ENCODE measurements at regions not wholly inside any gene's neighbourhood (a gene's known extent, or its start where the extent isn't known, plus 50 kb on each side); places are given as distances from the start of the nearest gene placed in this dataset.
"Not testable (repeated sequence)": the region's sequence is repeated elsewhere in the genome, so short reads cannot be mapped to it uniquely, and the experiment has no call there.

DNA sequence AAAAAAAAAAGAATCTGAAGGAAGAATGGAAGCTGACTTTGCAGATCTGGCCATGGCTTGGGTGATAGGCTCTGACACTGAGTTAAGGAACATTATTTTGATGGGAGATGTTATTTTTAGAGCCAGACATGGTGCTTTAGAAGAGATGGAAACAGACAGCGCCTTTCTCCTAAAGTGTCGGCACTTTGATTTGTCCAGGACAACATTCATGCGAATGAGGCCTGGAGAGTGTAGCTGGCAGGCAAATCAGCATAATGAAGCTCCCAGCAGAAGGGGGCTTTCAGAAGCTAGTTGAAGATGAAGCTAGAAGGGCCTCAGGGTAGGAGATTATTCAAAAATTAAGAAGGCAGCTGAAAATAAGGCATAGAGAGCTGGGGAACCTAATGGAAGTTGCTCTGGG lies 397.7 kb downstream of the RWDD3 start:
- DNase-seq = no peak

- DNase-seq = no peak
Observed at GRCh38 chr1:95635811-95636210, 401.8 kb downstream of the RWDD3 start.

DNA sequence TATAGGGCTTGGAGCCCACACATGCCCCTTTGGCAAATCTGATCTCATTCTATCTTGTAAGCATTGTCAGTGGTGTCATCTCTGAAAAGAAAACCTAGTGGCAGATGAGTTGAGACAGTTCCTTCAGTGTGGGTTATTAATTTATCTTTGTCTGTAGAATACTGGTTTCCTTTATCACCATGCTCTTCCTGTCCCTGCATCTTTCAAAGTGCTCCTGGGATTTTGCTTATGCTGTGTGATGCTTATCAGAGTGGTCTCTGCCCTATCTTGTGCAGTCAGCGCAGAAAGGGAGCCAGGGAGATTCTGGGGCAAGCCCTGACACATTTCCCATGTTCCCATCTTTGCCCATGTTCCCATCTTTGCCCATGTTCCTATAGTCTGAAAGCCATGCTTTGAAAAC lies 402.9 kb downstream of the RWDD3 start:
- DNase-seq = no peak

- no peak for DNase-seq
Observed at GRCh38 chr1:95640746-95641145, 406.7 kb downstream of the RWDD3 start.

DNA sequence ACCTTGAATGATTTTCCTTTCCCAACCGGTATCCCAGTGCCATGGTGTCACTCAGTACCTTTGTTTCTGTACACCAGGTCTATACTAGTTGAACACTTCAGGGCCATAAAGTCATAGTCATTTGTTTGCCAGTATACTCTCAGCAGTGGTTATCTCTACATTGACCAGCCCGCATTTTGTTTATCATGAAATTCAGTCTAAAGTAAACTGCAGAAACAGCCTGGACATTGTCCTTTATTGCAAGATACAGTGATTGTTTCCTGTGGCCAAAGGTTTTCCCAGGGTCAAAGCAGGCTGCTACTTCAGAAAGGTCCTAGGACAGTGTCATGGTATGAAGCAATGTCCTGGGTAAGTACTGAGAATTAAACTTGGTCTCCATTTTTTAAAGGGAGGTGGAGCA lies 407.4 kb downstream of the RWDD3 start:
- no peak for DNase-seq

DNA sequence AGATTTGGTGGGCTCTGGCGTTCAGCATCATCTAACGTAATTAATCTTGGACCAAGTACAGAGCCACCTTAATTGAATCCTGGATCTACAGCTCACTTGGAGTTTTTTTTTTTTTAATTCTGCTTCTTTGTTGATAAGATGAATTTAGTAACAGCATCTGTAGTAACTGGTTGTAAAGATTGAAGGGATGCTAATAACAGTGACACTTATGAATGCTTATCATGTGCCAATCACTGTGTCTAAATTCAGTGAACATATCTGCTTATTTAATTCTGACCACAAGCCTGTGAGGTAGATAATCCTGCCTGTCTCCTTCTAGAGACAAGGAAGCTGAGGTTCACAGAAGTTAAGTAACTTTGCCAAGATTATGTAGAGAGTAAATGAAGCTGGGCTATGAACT lies 408.0 kb downstream of the RWDD3 start:
- no peak for DNase-seq

- DNase-seq = no peak
Observed at GRCh38 chr1:95643071-95643470, 409.1 kb downstream of the RWDD3 start.

DNA sequence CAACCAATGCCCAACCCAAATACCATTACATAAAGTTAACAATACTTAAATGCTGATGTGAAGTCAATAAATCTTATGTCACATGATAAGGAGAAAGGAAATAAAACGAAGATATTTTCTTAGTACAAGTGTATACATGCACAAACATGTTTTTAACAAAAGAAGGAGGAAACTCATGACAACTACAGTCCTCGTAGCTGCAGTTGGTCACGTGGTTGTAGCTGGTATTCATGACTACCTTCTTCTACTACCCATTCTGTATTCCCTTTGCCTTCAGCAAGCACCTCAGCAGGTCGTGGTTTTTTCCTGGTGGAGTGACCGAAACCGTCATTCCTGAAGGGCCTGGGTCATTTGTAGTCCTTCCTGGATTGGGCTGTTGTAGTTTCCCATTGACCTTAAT lies 411.1 kb downstream of the RWDD3 start:
- DNase-seq = not testable (repeated sequence)

DNA sequence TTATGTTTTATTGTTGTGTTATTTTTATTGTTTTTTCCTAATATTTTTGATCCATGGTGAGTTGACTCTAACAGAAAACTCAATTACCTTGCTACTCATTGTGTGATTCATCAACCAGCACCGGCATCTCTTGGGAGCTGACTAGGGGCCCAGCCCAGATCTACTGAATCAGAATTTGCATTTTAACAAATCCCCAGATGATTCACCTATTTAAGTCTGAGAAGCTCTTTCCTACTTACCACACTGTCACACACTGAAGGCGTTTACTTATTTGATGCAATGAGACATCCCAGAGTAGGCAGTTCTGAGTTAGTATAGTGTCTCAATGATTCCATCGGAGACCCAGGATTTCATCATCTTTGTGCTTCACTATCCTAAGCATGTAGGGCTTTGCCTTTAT lies 416.6 kb downstream of the RWDD3 start:
- DNase-seq = no peak

DNA sequence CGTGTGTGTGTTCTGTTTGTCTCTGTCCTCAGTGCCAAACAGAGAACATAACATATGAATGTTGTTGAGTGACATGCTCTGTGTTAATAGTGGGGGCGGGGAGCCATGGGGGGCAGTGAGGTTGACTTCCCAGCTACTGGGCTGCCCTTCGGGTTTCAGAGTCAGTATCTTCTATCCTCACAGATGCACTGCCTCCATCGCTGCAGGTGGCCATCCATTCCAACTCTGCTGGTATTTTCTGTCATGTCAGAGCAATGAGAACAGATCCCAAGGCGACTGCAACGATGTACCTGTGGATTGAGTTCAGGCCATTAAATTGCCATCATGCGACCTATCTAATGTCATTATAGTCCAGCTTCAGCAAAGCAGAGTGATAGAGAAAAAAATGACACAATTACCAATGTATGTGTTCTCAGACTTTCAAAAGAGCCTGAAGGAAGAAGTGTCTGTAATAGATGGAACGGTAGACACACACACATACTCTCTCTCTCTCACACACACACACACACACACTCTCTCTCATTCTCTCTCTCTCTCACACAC lies 418.5 kb downstream of the RWDD3 start:
- no peak for DNase-seq

DNA sequence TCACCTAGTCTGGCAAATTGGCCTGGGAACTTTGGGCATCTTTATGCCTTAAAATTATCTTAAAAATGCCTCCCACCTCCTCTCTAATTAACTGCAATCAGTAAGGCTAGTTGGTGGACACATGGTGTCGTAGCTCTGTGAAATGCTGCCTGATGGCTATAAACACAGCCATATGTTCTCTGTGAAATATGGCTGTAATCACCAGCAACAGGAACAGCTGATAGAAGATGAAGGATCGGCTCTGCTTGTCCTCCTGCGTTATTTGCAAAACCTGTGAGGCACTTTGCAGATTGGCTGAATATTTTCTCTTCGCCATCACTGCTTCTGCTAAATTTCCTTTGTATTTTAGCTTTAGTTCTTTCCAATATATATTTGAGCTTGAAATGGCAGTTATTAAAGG lies 419.6 kb downstream of the RWDD3 start:
- DNase-seq = no peak

DNA sequence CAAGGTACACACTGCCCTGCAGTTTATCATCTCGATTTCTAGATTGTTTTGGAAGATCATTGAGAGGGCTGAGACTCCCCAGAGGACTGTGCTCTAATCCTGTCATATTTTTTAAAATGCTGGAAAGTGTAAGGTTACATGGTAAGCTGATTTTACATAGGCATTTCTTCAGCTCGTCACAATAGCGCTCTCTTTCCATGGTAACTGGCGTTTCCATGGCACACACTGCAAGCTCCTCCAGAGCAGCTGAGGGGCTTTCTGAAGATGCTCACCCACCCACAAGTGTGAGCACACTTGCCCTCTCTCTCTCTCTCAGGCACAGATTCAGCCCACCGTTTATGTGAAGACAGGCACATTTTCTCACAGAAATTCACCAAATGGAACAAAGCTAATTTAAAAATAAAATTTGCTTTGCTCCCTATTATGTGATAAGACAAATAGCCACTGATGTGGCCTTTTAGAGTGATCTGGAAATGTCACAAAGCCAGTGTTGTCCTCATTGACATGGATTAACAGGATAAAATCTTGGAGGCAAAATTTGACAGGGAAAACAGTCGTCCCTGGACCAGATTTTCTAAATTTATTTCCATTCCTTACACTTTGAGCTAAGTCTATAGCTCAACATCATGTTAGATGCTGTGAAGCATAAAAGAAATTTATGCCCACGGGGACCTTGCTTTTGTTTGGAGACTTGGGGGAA lies 421.5 kb downstream of the RWDD3 start:
- no peak for DNase-seq

GRCh38 chr1:95657248-95657647 lies 423.2 kb downstream of the RWDD3 start:
- DNase-seq = no peak

- no peak for DNase-seq
Observed at GRCh38 chr1:95659166-95659565, 425.2 kb downstream of the RWDD3 start.

- DNase-seq = no peak
Observed at GRCh38 chr1:95659588-95659987, 425.6 kb downstream of the RWDD3 start.

GRCh38 chr1:95660736-95661135 lies 426.7 kb downstream of the RWDD3 start:
- DNase-seq = no peak

- not testable (repeated sequence) for DNase-seq
Observed at GRCh38 chr1:95663530-95663929, 429.5 kb downstream of the RWDD3 start.

- no peak for DNase-seq
Observed at GRCh38 chr1:95668165-95668564, 434.2 kb downstream of the RWDD3 start.

DNA sequence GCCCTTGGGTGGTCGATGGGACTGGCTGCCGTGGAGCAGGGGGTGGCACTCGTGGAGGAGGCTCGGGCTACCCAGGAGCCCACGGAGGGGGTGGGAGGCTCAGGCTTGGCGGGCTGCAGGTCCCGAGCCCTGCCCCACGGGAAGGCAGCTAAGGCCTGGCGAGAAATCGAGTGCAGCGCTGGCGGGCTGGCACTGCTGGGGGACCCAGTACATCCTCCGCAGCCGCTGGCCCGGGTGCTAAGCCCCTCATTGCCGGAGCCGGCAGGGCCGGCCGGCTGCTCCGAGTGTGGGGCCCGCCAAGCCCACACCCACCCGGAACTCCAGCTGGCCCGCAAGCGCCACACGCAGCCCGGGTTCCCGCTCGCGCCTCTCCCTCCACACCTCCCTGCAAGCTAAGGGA lies 435.6 kb downstream of the RWDD3 start:
- DNase-seq = not testable (repeated sequence)

- DNase-seq = no peak
Observed at GRCh38 chr1:95671098-95671497, 437.1 kb downstream of the RWDD3 start.

DNA sequence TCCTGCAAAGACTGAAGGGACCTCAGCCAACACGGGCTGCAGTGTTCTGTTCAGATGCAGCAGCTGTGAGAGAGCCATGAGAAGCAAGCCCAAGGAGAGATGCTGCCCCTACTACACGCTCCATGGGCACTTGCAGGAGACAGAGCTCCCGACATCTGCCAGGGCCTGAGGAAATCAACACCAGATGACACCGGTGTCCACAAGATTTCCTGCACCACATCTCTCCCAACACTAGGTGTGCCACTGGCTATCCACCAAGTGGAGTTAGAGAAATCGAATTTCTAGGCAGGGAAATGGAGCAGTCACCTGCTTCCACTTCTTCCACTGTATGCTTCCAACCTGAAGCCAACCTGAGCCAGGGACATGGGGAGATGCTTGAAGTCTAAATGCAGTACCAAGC lies 445.3 kb downstream of the RWDD3 start:
- no peak for DNase-seq

DNA sequence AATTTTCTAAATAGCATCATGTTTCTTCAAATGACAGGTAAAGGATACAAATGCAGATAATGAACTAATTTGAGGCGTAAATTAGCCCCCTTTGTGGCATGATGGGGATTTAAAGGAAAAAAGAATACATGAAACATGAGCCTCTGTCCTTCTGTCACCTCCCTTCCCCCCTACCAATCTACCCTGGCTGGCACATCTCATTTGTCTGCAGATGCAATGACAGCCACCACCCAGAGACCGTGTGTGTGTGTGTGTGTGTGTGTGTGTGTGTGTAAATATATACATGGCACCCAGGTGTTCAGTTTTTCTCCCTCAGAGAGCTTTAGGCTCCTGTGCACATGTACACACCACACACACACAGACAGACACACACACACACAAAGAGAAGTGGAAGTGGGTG lies 451.1 kb downstream of the RWDD3 start:
- no peak for DNase-seq

DNA sequence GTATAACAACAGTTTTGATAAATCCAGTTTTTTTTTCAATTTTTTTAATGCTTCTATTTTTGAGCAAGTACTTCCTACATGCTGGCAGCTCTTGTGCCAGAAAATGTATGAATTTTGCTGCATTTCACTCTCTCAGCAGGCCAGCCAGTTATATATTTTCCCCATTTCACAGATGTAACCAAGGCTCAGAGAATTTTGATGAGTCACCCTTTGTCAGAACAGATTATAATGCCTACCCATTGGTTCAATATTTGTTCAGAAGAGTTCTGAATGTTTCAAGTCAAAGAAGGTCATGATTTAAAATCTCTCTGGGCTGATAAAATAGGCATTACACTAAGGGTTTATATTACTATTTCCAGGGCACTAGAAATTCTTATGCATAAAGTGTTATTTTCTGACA lies 452.2 kb downstream of the RWDD3 start:
- DNase-seq = no peak

DNA sequence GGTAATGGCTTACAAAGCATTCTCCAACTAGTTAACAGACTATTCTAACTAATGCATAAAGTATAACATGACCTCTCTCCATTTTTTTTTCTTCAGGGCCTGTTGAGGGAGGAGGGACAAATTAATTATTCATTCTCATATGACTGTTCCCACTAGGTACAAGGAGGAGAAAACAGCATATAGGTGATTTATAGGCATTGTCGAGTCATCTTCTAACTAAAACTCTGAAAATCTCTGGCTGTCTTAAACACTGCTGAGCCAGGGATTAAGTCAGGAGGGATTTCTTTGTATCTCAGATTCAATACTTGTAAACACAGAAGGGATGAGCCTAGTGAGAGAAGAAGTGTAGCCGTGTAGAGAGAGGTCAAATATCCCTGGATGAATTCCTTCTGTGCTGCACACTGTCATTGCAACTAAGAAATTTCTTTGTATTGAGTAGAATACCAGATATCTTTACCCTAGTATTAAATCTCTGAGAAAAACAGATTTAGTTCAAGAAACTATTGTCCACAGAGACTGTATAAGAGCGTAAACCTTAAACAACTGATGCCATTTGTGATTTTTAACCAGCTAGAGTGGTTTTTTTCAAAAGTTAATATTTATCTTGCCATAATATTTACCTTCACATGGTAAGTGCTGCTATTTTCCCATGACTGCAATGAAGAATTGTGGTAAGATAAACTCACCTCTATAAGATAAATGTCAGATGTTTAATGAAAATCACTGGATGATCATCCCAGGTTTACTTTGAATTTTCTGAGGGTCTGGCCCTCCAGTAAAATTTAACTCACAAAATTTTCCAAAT lies 465.3 kb downstream of the RWDD3 start:
- no peak for DNase-seq
